ENCODE measurements at regions not wholly inside any gene's neighbourhood (a gene's known extent, or its start where the extent isn't known, plus 50 kb on each side); places are given as distances from the start of the nearest gene placed in this dataset.
"Not testable (repeated sequence)": the region's sequence is repeated elsewhere in the genome, so short reads cannot be mapped to it uniquely, and the experiment has no call there.

GRCh38 chr10:117754770-117755658 lies 212.5 kb downstream of the EMX2 start:
- DNase-seq, result no peak

GRCh38 chr10:117755659-117756014 lies 213.1 kb downstream of the EMX2 start:
- DNase-seq, result no peak

GRCh38 chr10:117757086-117757720 lies 214.7 kb downstream of the EMX2 start:
- no peak for DNase-seq

DNA sequence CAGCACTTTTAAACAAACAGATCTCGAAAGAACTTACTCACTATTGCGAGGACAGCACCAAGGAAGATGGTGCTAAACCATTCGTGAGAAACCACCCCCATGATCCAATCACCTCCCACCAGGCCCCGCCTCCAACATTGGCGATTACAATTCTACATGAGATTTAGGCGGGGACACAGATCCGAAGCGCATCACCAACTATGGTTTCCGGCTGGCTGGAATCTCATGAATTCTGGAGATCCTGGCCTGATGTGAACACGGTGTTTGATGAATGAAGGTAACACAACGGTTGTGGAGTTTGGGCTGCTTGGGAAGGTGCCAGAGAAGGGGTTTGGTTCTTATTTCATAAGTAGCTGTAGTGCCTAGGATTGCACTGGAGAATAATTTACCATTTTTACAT lies 216.7 kb downstream of the EMX2 start:
- no peak for DNase-seq

DNA sequence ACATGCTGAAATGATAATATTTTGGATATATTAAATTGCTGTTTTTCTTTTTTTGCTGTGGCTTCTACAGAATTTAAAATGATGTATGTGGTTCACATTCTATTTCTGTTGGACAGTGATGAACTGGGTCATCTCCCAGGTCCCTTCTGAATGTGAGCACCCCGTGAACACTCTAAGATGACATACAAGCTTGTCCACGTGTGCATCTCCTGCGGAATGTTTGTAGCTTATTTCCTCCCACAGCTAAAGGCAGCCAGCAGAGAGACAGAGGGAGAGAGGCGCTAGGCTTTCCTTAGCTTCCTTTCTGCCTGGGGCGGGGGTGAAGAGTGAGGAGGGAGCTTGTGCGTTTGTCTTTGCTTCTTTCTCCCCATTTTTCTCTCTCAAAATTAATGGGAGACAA lies 219.1 kb downstream of the EMX2 start:
- no peak for DNase-seq

GRCh38 chr10:117762126-117762818 lies 219.7 kb downstream of the EMX2 start:
- no peak for DNase-seq

GRCh38 chr10:117762819-117763172 lies 220.2 kb downstream of the EMX2 start:
- no peak for DNase-seq

GRCh38 chr10:117763528-117763927 lies 221.0 kb downstream of the EMX2 start:
- no peak for DNase-seq

GRCh38 chr10:117768333-117769042 lies 225.9 kb downstream of the EMX2 start:
- DNase-seq, result no peak

DNA sequence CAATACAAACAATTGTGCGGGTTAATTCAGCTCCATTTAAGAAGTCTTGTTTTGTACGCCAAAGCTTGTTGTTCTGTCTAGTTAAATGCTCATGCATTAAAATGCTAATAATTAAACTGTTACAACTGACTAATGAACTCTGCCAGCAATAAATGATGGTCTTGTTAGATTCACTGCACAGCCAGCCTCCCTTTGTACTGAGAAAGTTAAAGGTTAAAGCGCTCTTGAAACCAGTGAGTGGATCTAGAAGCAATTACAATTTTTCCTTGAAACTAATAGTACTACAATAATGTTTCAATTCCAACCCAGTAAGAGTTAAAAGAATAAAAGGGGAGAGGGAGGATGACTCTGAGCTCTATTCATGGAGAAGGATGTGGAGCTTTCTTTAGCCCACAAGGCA lies 233.0 kb downstream of the EMX2 start:
- no peak for DNase-seq

DNA sequence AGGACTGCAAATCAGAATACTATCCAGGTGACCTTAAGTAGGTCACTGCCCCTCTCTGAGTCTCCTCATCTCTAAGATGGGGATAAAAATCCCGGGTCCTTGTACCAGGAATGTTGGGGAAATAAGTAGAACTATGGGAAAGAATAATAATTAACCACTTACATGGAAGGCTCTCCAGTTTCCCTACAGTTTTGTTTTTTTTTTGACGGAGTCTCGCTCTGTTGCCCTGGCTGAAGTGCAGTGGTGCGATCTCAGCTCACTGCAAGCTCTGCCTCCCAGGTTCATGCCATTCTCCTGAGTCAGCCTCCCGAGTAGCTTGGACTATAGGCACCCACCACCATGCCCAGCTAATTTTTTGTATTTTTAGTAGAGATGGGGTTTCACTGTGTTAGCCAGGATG lies 234.7 kb downstream of the EMX2 start:
- DNase-seq, result not testable (repeated sequence)

GRCh38 chr10:117778241-117778640 lies 235.7 kb downstream of the EMX2 start:
- no peak for DNase-seq

DNA sequence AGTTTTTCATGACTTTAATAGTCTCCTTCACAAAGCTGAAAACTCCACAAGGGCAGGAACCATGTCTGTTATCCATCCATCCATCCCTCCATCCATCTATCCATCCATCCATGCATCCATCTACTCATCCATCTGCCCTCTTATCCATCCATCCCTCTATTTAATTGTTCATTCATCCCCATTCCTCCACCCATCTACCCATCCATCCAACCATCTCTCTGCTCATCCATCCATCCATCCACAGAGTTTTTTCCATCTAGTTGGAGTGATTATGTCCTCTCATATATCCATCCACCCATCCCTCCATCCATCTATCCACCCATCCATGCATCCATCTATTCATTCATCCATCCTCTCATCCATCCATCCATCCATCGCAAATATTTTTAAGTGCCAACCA lies 237.9 kb downstream of the EMX2 start:
- DNase-seq, result no peak

DNA sequence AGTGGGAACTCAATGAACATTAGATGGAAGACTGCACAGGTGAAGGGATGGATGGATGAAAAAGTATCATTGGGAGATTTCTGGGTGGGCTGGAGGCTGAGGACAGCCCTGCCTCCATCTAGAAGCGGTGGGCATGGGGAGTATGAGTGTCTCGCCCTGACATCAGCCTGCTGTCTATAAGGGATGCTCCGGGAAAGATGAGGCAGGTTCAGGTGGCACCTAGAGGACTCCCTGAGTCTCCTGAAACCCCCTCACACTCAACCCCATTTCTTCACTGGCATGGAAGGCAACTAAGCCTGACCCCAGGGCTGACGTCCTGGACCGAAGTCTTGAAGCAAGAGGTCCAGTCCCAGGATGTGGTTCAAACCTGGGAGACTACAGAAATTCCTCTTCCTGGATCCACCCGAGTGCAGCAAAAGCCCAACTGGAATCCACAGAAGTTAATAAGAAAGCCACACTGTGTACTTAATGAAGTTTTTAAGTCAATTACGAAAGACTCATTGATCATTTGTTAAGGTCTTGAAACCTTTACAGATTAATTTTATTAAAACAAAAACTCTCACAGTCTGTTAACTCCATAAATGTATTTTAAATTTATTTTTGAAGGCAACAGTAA lies 238.8 kb downstream of the EMX2 start:
- DNase-seq, result no peak

DNA sequence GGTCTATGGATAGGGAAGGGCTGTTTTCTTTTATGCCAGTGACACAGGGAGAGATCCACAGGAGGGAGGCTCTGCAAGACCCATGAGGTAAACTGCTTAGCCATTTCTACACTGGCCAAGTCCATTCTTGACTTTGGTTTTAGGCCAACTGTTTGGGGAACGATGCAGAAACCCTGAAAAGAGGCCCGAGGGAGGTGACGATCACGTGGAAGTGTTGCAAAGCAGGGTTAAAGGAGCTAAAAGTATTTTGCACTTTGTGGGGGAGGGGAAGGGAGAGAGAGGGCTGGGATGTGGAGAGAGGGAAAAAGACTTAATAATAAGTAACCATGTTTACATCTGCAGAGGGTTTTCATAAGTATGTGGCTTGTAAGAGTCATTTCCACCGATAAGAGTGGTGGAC lies 239.7 kb downstream of the EMX2 start:
- DNase-seq, result no peak

GRCh38 chr10:117783698-117784395 lies 241.3 kb downstream of the EMX2 start:
- no peak for DNase-seq

- DNase-seq, result no peak
These were observed 242.2 kb downstream of the EMX2 start for GRCh38 chr10:117784776-117785175.

DNA sequence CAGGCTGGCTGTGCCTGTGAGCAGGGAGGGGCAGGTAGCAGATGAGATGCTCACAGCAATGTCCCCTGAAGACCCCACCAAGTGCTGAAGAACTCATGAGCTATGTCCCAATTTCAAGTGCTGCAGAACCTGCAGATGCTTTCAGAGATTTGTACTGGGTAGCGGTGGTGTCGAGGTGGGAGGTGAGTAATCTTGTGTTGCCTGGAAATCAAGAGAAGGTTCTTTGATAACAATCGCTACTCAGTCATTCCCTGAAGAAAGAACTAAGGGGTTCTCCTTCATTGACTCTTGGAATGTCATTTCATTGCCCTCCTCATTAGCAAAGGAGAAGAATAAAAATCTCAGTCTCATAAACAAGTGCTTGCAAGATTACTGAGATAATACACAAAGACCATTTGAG lies 246.4 kb downstream of the EMX2 start:
- DNase-seq, result no peak

DNA sequence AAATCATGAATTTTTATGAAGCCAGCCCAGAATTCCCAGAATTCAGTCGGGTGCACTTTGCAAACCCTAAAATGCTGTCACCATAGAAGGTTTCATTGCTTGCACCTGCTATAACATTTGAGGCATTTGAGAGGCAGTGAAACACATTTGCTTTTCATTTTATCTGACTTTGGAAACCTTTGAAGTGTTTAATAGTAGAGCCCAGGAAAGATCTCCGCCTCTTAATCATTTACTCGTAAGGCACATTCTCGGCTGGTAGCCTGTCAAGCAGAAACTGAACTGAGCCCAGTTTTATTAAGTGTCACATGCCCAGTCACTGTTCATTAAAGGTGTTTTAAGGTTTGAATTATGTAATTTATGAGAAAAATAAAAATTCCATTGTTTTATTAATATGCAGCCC lies 247.6 kb downstream of the EMX2 start:
- DNase-seq, result no peak

GRCh38 chr10:117790621-117791020 lies 248.1 kb downstream of the EMX2 start:
- no peak for DNase-seq

DNA sequence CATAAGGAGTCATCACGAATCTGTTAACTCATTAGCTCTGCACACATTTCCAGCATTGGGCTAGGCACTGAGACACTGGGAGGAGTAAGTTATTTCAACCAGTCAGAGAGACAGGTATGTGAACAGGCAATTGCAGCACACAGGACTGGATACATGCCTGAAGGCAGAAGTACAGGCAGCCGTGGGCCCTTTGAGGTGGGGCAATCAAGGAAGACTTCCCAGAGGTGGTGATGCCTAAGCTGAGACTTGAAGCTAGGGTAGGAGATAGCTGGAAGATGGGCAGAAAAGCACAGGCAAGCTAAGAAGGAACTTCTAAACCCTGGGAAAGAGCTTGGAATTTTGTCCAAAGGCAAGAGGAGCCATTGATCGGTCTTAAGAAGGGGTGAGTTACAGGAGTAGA lies 249.7 kb downstream of the EMX2 start:
- no peak for DNase-seq

DNA sequence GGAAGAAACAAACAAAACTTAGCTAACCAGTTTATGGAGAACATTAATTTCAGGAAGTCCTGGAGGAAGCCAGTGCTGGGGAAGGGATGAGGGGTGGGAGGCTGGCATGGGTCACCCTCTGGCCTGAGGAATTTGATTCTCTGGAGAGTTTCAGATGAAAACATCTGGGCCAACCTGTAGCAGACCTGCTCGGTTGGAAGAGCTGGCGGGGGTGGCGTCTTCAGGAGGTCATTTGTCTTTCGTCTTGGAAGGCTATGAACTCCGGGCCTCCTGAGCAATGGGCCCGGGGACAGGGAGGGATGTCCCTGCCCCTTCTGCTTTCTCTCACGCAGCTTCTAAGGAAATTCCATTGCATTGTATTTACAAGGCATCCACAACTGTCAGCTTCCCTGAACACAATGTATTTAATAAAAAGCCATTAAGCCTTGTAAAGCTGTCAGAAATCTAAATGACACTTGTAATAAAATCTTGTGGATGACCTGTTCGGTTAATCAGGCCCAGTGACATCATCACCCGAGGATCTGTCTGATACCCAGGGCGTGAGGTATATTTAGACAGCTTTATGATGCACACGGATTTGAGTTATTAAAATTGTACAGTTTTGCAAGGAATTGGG lies 250.5 kb downstream of the RAB11FIP2 start:
- DNase-seq, result no peak

Measured in SW 1271 (cell line).